Hepatocyte (in vitro differentiated cells): ENCODE measurements at regions not wholly inside any gene's neighbourhood (a gene's known extent, or its start where the extent isn't known, plus 50 kb on each side); places are given as distances from the start of the nearest gene placed in this dataset.
"Not testable (repeated sequence)": the region's sequence is repeated elsewhere in the genome, so short reads cannot be mapped to it uniquely, and the experiment has no call there.

Experiments
- CTCF ChIP-seq: fragments of 200-600 bp; sonication (generic); IDR thresholded peaks from 2 replicates; pipeline ENCODE4 v1.5.1; 2016; ENCODE audit warnings: antibody characterized with exemption, mild to moderate bottlenecking; ENCODE audit not compliant: poor library complexity
- EZH2 ChIP-seq: fragments of 200-600 bp; sonication (generic); IDR thresholded peaks from 2 replicates; pipeline ENCODE4 v1.6.1; 2016; ENCODE audit warnings: antibody characterized with exemption, mild to moderate bottlenecking, borderline replicate concordance

GRCh38 chrX:5666689-5667088 is 562.0 kb downstream of the NLGN4X start:
- not testable (repeated sequence) for TF ChIP-seq EZH2, CTCF
